Epidermal melanocyte (primary cell): ENCODE measurements at regions not wholly inside any gene's neighbourhood (a gene's known extent, or its start where the extent isn't known, plus 50 kb on each side); places are given as distances from the start of the nearest gene placed in this dataset.
"Not testable (repeated sequence)": the region's sequence is repeated elsewhere in the genome, so short reads cannot be mapped to it uniquely, and the experiment has no call there.

ENCODE experiments used
- DNase-seq: peaks from one replicate; pipeline ENCODE4 v3.0.0; 2011; ENCODE audit warnings: low spot score; ENCODE audit not compliant: insufficient read length

GRCh38 chr10:108561649-108562048 lies 1361.7 kb downstream of the XPNPEP1 start:
- DNase-seq, result no peak

- no peak for DNase-seq
These were observed 1362.8 kb downstream of the XPNPEP1 start for GRCh38 chr10:108560488-108560887.

GRCh38 chr10:108556186-108556585 lies 1367.1 kb downstream of the XPNPEP1 start:
- DNase-seq, result no peak

- DNase-seq, result no peak
These were observed 1377.4 kb downstream of the XPNPEP1 start for GRCh38 chr10:108545921-108546320.

- no peak for DNase-seq
These were observed 1378.7 kb downstream of the XPNPEP1 start for GRCh38 chr10:108544500-108545120.

- not testable (repeated sequence) for DNase-seq
These were observed 1369.0 kb upstream of the SORCS1 start for GRCh38 chr10:108533551-108533950.

- no peak for DNase-seq
These were observed 1358.7 kb upstream of the SORCS1 start for GRCh38 chr10:108523016-108523800.

GRCh38 chr10:108521827-108522492 lies 1357.5 kb upstream of the SORCS1 start:
- no peak for DNase-seq

GRCh38 chr10:108515821-108516220 lies 1351.3 kb upstream of the SORCS1 start:
- no peak for DNase-seq

GRCh38 chr10:108500396-108500795 lies 1335.9 kb upstream of the SORCS1 start:
- DNase-seq, result no peak

GRCh38 chr10:108496106-108496505 lies 1331.6 kb upstream of the SORCS1 start:
- DNase-seq, result no peak

GRCh38 chr10:108490944-108491343 lies 1326.4 kb upstream of the SORCS1 start:
- DNase-seq, result no peak

- no peak for DNase-seq
These were observed 1306.9 kb upstream of the SORCS1 start for GRCh38 chr10:108471420-108471819.

GRCh38 chr10:108469940-108470339 lies 1305.4 kb upstream of the SORCS1 start:
- no peak for DNase-seq

- no peak for DNase-seq
These were observed 1301.5 kb upstream of the SORCS1 start for GRCh38 chr10:108465871-108466641.

- no peak for DNase-seq
These were observed 1297.5 kb upstream of the SORCS1 start for GRCh38 chr10:108462005-108462404.

GRCh38 chr10:108454793-108455192 lies 1290.3 kb upstream of the SORCS1 start:
- DNase-seq, result peak; percentile 63

GRCh38 chr10:108454224-108454623 lies 1289.7 kb upstream of the SORCS1 start:
- no peak for DNase-seq

GRCh38 chr10:108453166-108453565 lies 1288.7 kb upstream of the SORCS1 start:
- no peak for DNase-seq

GRCh38 chr10:108452533-108452932 lies 1288.0 kb upstream of the SORCS1 start:
- DNase-seq, result no peak

GRCh38 chr10:108450280-108450679 lies 1285.8 kb upstream of the SORCS1 start:
- DNase-seq, result no peak

GRCh38 chr10:108445746-108446145 lies 1281.2 kb upstream of the SORCS1 start:
- no peak for DNase-seq
